HepG2 (cell line): ENCODE measurements at regions not wholly inside any gene's neighbourhood (a gene's known extent, or its start where the extent isn't known, plus 50 kb on each side); places are given as distances from the start of the nearest gene placed in this dataset.

ENCODE experiments used
- ATF3 ChIP-seq: sonication (generic); formaldehyde crosslinking; IDR thresholded peaks from 2 replicates; pipeline ENCODE4 v1.4.0; 2020; ENCODE audit warnings: missing genetic modification reagents
- BRD4 ChIP-seq: sonication (generic); formaldehyde crosslinking; IDR thresholded peaks from 2 replicates; pipeline ENCODE4 v1.4.0; 2020; ENCODE audit warnings: missing genetic modification reagents
- CTCF ChIP-seq: sonication (generic); formaldehyde crosslinking; IDR thresholded peaks from 2 replicates; pipeline ENCODE4 v1.5.0; 2020; ENCODE audit warnings: mild to moderate bottlenecking, missing genetic modification reagents, moderate library complexity
- E2F5 ChIP-seq: sonication (generic); formaldehyde crosslinking; conservative IDR thresholded peaks from 2 replicates; pipeline ENCODE4 v1.4.0; 2020; ENCODE audit warnings: missing genetic modification reagents
- EZH2 ChIP-seq: conservative IDR thresholded peaks from 2 replicates; pipeline ENCODE4 v1.6.1; 2012; ENCODE audit warnings: mild to moderate bottlenecking, low read depth, low read length, moderate library complexity
- NFYB ChIP-seq: sonication (generic); formaldehyde crosslinking; IDR thresholded peaks from 2 replicates; pipeline ENCODE4 v1.4.0; 2020; ENCODE audit warnings: missing genetic modification reagents
- POLR2A ChIP-seq, 2 experiments: IDR thresholded peaks; 2 replicates each; pipeline ENCODE4 v1.6.1; 2011; ENCODE audit warnings: low read depth in 2 of 2, low read length in 2 of 2, mild to moderate bottlenecking in 1 of 2, moderate library complexity in 1 of 2; ENCODE audit not compliant: insufficient read depth in 1 of 2
- SETDB1 ChIP-seq: sonication (generic); formaldehyde crosslinking; IDR thresholded peaks from 2 replicates; pipeline ENCODE4 v1.5.1; 2020; ENCODE audit warnings: missing genetic modification reagents, mild to moderate bottlenecking, borderline replicate concordance
- SP2 ChIP-seq: sonication (generic); formaldehyde crosslinking; IDR thresholded peaks from 2 replicates; pipeline ENCODE4 v1.5.1; 2020; ENCODE audit warnings: mild to moderate bottlenecking, missing genetic modification reagents
- TFDP1 ChIP-seq: IDR thresholded peaks from 2 replicates; pipeline ENCODE4 v1.6.1; 2016; ENCODE audit warnings: missing compliant biosample characterization, missing genetic modification reagents, borderline replicate concordance
- ZNF792 ChIP-seq: IDR thresholded peaks from 2 replicates; pipeline ENCODE4 v1.6.1; 2016

- TF ChIP-seq POLR2A (IDR thresholded peaks at IDR 0.05; ENCODE audit: insufficient read depth in 1 of 2, low read depth in 2 of 2, low read length in 2 of 2) (no peak), TFDP1 (CRISPR knock-in tag) (no peak), SP2 (CRISPR knock-in tag) (no peak), BRD4 (CRISPR knock-in tag) (no peak), CTCF (CRISPR knock-in tag) (no peak), NFYB (CRISPR knock-in tag) (no peak), E2F5 (CRISPR knock-in tag) (no peak), EZH2 (no peak), SETDB1 (CRISPR knock-in tag) (no peak), ATF3 (CRISPR knock-in tag) (no peak), ZNF792 (no peak)
Observed at GRCh38 chr17:12227547-12227946, 206.9 kb downstream of the MAP2K4 start.
